ENCODE measurements at regions not wholly inside any gene's neighbourhood (a gene's known extent, or its start where the extent isn't known, plus 50 kb on each side); places are given as distances from the start of the nearest gene placed in this dataset.

GRCh38 chr1:30250984-30251850, 472.2 kb downstream of the MATN1 start:
- DNase-seq (no peak), ATAC-seq (replicated peaks) (no peak)
- H3K9me3 Mint-ChIP-seq = no peaks in the 10 kb centered on the region
- H3K4me3 Mint-ChIP-seq = no peak overlapping the region
- no peaks in the 10 kb centered on the region for H3K36me3 Mint-ChIP-seq
- no peaks in the 10 kb centered on the region for H3K4me1 Mint-ChIP-seq
- peaks cover 14% of the 10 kb centered on the region in 2 donors for H3K27me3 Mint-ChIP-seq
- no peak overlapping the region for H3K27ac Mint-ChIP-seq

GRCh38 chr1:30250338-30250983, 472.9 kb downstream of the MATN1 start:
- H3K4me3 Mint-ChIP-seq = no peak overlapping the region
- peaks cover 14% of the 10 kb centered on the region in 2 donors for H3K27me3 Mint-ChIP-seq
- no peak for ATAC-seq (replicated peaks)
- no peaks in the 10 kb centered on the region for H3K36me3 Mint-ChIP-seq
- DNase-seq = no peak
- no peaks in the 10 kb centered on the region for H3K4me1 Mint-ChIP-seq
- H3K27ac Mint-ChIP-seq = no peak overlapping the region
- H3K9me3 Mint-ChIP-seq = no peaks in the 10 kb centered on the region

- ATAC-seq (replicated peaks) (no peak), DNase-seq (no peak)
- Mint-ChIP-seq H3K27me3 (peaks cover 14 to 16% of the 10 kb centered on the region in 2 donors), H3K4me1 (no peaks in the 10 kb centered on the region), H3K9me3 (no peaks in the 10 kb centered on the region), H3K27ac (no peak overlapping the region), H3K4me3 (no peak overlapping the region), H3K36me3 (no peaks in the 10 kb centered on the region)
Measured at GRCh38 chr1:30249446-30250337, 473.7 kb downstream of the MATN1 start.

- H3K4me3 Mint-ChIP-seq = no peak overlapping the region
- no peaks in the 10 kb centered on the region for H3K4me1 Mint-ChIP-seq
- DNase-seq = no peak
Measured at GRCh38 chr1:30248774-30249173, 474.6 kb downstream of the MATN1 start.

GRCh38 chr1:30248373-30248772, 475.0 kb downstream of the MATN1 start:
- no peaks in the 10 kb centered on the region for H3K4me1 Mint-ChIP-seq
- DNase-seq = no peak
- H3K9me3 Mint-ChIP-seq = no peaks in the 10 kb centered on the region
- ATAC-seq (replicated peaks) = no peak
- peaks cover 11 to 21% of the 10 kb centered on the region in 2 donors for H3K27me3 Mint-ChIP-seq
- H3K4me3 Mint-ChIP-seq = no peak overlapping the region
- no peaks in the 10 kb centered on the region for H3K36me3 Mint-ChIP-seq
- no peak overlapping the region for H3K27ac Mint-ChIP-seq

More at GRCh38 chr1:30248774-30249173, 474.6 kb downstream of the MATN1 start:
- peaks cover 15 to 25% of the 10 kb centered on the region in 2 donors for H3K27me3 Mint-ChIP-seq
- H3K9me3 Mint-ChIP-seq = no peaks in the 10 kb centered on the region
- H3K36me3 Mint-ChIP-seq = no peaks in the 10 kb centered on the region
- no peak overlapping the region for H3K27ac Mint-ChIP-seq
- ATAC-seq (replicated peaks) = no peak

GRCh38 chr1:30244801-30245200, 478.6 kb downstream of the MATN1 start:
- Mint-ChIP-seq H3K27me3 (peaks cover 19 to 24% of the 10 kb centered on the region in 2 donors), H3K36me3 (no peaks in the 10 kb centered on the region), H3K27ac (no peak overlapping the region), H3K9me3 (no peaks in the 10 kb centered on the region), H3K4me1 (no peaks in the 10 kb centered on the region), H3K4me3 (no peak overlapping the region)
- no peak for ATAC-seq (replicated peaks)
- no peak for DNase-seq

GRCh38 chr1:30242722-30243457, 480.5 kb downstream of the MATN1 start:
- DNase-seq (no peak), ATAC-seq (replicated peaks) (no peak)
- Mint-ChIP-seq H3K27me3 (peaks cover 25 to 28% of the 10 kb centered on the region in 2 donors), H3K4me1 (no peaks in the 10 kb centered on the region), H3K27ac (no peak overlapping the region), H3K36me3 (no peaks in the 10 kb centered on the region), H3K9me3 (peaks cover 0 to 8% of the 10 kb centered on the region in 2 donors), H3K4me3 (no peak overlapping the region)

- DNase-seq = no peak
- H3K36me3 Mint-ChIP-seq = no peaks in the 10 kb centered on the region
Measured at GRCh38 chr1:30242168-30242567, 481.2 kb downstream of the MATN1 start.

GRCh38 chr1:30241681-30242080, 481.7 kb downstream of the MATN1 start:
- Mint-ChIP-seq H3K4me1 (no peaks in the 10 kb centered on the region), H3K36me3 (no peaks in the 10 kb centered on the region), H3K27me3 (peaks cover 25 to 28% of the 10 kb centered on the region in 2 donors), H3K9me3 (peaks cover 0 to 8% of the 10 kb centered on the region in 2 donors), H3K4me3 (no peak overlapping the region), H3K27ac (no peak overlapping the region)
- DNase-seq = no peak
- no peak for ATAC-seq (replicated peaks)

More at GRCh38 chr1:30242168-30242567, 481.2 kb downstream of the MATN1 start:
- Mint-ChIP-seq H3K27me3 (peaks cover 25 to 28% of the 10 kb centered on the region in 2 donors), H3K27ac (no peak overlapping the region), H3K4me3 (no peak overlapping the region), H3K9me3 (peaks cover 0 to 8% of the 10 kb centered on the region in 2 donors), H3K4me1 (no peaks in the 10 kb centered on the region)
- ATAC-seq (replicated peaks) = no peak

GRCh38 chr1:30234091-30234490, 489.3 kb downstream of the MATN1 start:
- peaks cover 0 to 8% of the 10 kb centered on the region in 2 donors for H3K9me3 Mint-ChIP-seq
- no peak overlapping the region for H3K4me3 Mint-ChIP-seq
- no peak overlapping the region for H3K27ac Mint-ChIP-seq
- no peaks in the 10 kb centered on the region for H3K4me1 Mint-ChIP-seq
- peaks cover 0 to 25% of the 10 kb centered on the region in 2 donors for H3K27me3 Mint-ChIP-seq
- ATAC-seq (replicated peaks) = no peak
- no peaks in the 10 kb centered on the region for H3K36me3 Mint-ChIP-seq
- DNase-seq = no peak

- Mint-ChIP-seq H3K36me3 (no peaks in the 10 kb centered on the region), H3K4me1 (no peaks in the 10 kb centered on the region), H3K4me3 (no peak overlapping the region), H3K9me3 (no peaks in the 10 kb centered on the region), H3K27ac (no peak overlapping the region), H3K27me3 (peaks cover 3 to 26% of the 10 kb centered on the region in 2 donors)
- ATAC-seq (replicated peaks) (no peak), DNase-seq (no peak)
Measured at GRCh38 chr1:30232288-30232899, 491.0 kb downstream of the MATN1 start.

- ATAC-seq (replicated peaks) (no peak), DNase-seq (no peak)
- no peaks in the 10 kb centered on the region for H3K4me1 Mint-ChIP-seq
- H3K27me3 Mint-ChIP-seq = peaks cover 6 to 27% of the 10 kb centered on the region in 2 donors
- no peaks in the 10 kb centered on the region for H3K36me3 Mint-ChIP-seq
- no peak overlapping the region for H3K27ac Mint-ChIP-seq
- no peaks in the 10 kb centered on the region for H3K9me3 Mint-ChIP-seq
- no peak overlapping the region for H3K4me3 Mint-ChIP-seq
Measured at GRCh38 chr1:30229960-30230359, 493.4 kb downstream of the MATN1 start.

GRCh38 chr1:30229557-30229956, 493.8 kb downstream of the MATN1 start:
- no peak for ATAC-seq (replicated peaks)
- Mint-ChIP-seq H3K4me1 (no peaks in the 10 kb centered on the region), H3K4me3 (no peak overlapping the region), H3K36me3 (no peaks in the 10 kb centered on the region), H3K27me3 (peaks cover 10 to 31% of the 10 kb centered on the region in 2 donors), H3K27ac (no peak overlapping the region), H3K9me3 (no peaks in the 10 kb centered on the region)
- no peak for DNase-seq
